ENCODE measurements at regions not wholly inside any gene's neighbourhood (a gene's known extent, or its start where the extent isn't known, plus 50 kb on each side); places are given as distances from the start of the nearest gene placed in this dataset.

- H3K4me1 ChIP-seq: peaks cover 3% of the 10 kb centered on the region
- H2AFZ ChIP-seq (replicated peaks): no peak overlapping the region
- TF ChIP-seq EZH2 (IDR thresholded peaks at IDR 0.05): no peak
- no peak for TF ChIP-seq EZH2phosphoT487 (IDR thresholded peaks at IDR 0.05)
- TF ChIP-seq CTCF (IDR thresholded peaks at IDR 0.05): no peak
- no peaks in the 10 kb centered on the region for H3F3A ChIP-seq (ENCODE audit: low read depth)
- DNase-seq (ENCODE audit: low spot score): no peak
- no peaks in the 10 kb centered on the region for H3K27me3 ChIP-seq
- no peak overlapping the region for H3K27ac ChIP-seq
- no peak overlapping the region for H3K4me2 ChIP-seq
- no peak overlapping the region for H3K9ac ChIP-seq
- Mint-ChIP-seq H3K27me3 (ENCODE audit: insufficient read depth, low read depth) (no peaks in the 10 kb centered on the region), H3K9me3 (no peaks in the 10 kb centered on the region), H3K4me3 (no peak overlapping the region), H3K4me1 (no peaks in the 10 kb centered on the region), H3K36me3 (no peaks in the 10 kb centered on the region), H3K27ac (no peak overlapping the region)
- no peaks in the 10 kb centered on the region for H4K20me1 ChIP-seq (ENCODE audit: low read depth)
- H3K36me3 ChIP-seq: no peaks in the 10 kb centered on the region
- H3K79me2 ChIP-seq (ENCODE audit: low read depth): no peaks in the 10 kb centered on the region
- H3K4me3 ChIP-seq: no peak overlapping the region
- no peaks in the 10 kb centered on the region for H3K9me3 ChIP-seq (ENCODE audit: low read depth)
Observed at GRCh38 chr10:55158633-55159032, 357.6 kb upstream of the PCDH15 start.

- no peak overlapping the region for H3K4me3 ChIP-seq
- no peak for DNase-seq (ENCODE audit: low spot score)
- H3F3A ChIP-seq (ENCODE audit: low read depth): no peaks in the 10 kb centered on the region
- Mint-ChIP-seq H3K4me3 (no peak overlapping the region), H3K27ac (no peak overlapping the region), H3K27me3 (ENCODE audit: insufficient read depth, low read depth) (no peaks in the 10 kb centered on the region), H3K4me1 (no peaks in the 10 kb centered on the region), H3K9me3 (no peaks in the 10 kb centered on the region), H3K36me3 (no peaks in the 10 kb centered on the region)
- no peaks in the 10 kb centered on the region for H3K4me1 ChIP-seq
- no peaks in the 10 kb centered on the region for H3K36me3 ChIP-seq
- H3K27ac ChIP-seq: no peak overlapping the region
- no peak overlapping the region for H3K4me2 ChIP-seq
- H4K20me1 ChIP-seq (ENCODE audit: low read depth): no peaks in the 10 kb centered on the region
- H3K9me3 ChIP-seq (ENCODE audit: low read depth): no peaks in the 10 kb centered on the region
- no peaks in the 10 kb centered on the region for H3K79me2 ChIP-seq (ENCODE audit: low read depth)
- H3K27me3 ChIP-seq: no peaks in the 10 kb centered on the region
- no peak overlapping the region for H3K9ac ChIP-seq
- TF ChIP-seq EZH2 (IDR thresholded peaks at IDR 0.05) (no peak), EZH2phosphoT487 (IDR thresholded peaks at IDR 0.05) (no peak), CTCF (IDR thresholded peaks at IDR 0.05) (no peak)
- H2AFZ ChIP-seq (replicated peaks): peak overlapping the region; percentile 63
Observed at GRCh38 chr10:55146032-55146431, 345.0 kb upstream of the PCDH15 start.

GRCh38 chr10:55144001-55144400 lies 343.0 kb upstream of the PCDH15 start:
- Histone ChIP-seq H3K27me3 (no peaks in the 10 kb centered on the region), H2AFZ (replicated peaks) (no peak overlapping the region), H3K79me2 (ENCODE audit: low read depth) (no peaks in the 10 kb centered on the region), H3K4me3 (no peak overlapping the region), H4K20me1 (ENCODE audit: low read depth) (no peaks in the 10 kb centered on the region), H3K36me3 (no peaks in the 10 kb centered on the region), H3K4me1 (no peaks in the 10 kb centered on the region), H3K27ac (no peak overlapping the region), H3F3A (ENCODE audit: low read depth) (no peaks in the 10 kb centered on the region), H3K4me2 (no peak overlapping the region), H3K9ac (no peak overlapping the region), H3K9me3 (ENCODE audit: low read depth) (no peaks in the 10 kb centered on the region)
- no peaks in the 10 kb centered on the region for H3K4me1 Mint-ChIP-seq
- H3K27me3 Mint-ChIP-seq (ENCODE audit: insufficient read depth, low read depth): no peaks in the 10 kb centered on the region
- no peak overlapping the region for H3K4me3 Mint-ChIP-seq
- DNase-seq (ENCODE audit: low spot score): no peak
- TF ChIP-seq EZH2 (IDR thresholded peaks at IDR 0.05) (no peak), EZH2phosphoT487 (IDR thresholded peaks at IDR 0.05) (no peak), CTCF (IDR thresholded peaks at IDR 0.05) (no peak)
- no peaks in the 10 kb centered on the region for H3K9me3 Mint-ChIP-seq
- H3K27ac Mint-ChIP-seq: no peak overlapping the region
- no peaks in the 10 kb centered on the region for H3K36me3 Mint-ChIP-seq

GRCh38 chr10:55141892-55142291 lies 340.9 kb upstream of the PCDH15 start:
- TF ChIP-seq EZH2phosphoT487 (IDR thresholded peaks at IDR 0.05): no peak
- no peak for TF ChIP-seq CTCF (IDR thresholded peaks at IDR 0.05)
- no peak for TF ChIP-seq EZH2 (IDR thresholded peaks at IDR 0.05)
- Histone ChIP-seq H3K4me3 (no peak overlapping the region), H3K4me1 (no peaks in the 10 kb centered on the region), H3K9me3 (ENCODE audit: low read depth) (no peaks in the 10 kb centered on the region), H4K20me1 (ENCODE audit: low read depth) (no peaks in the 10 kb centered on the region), H3K27ac (no peak overlapping the region), H3K79me2 (ENCODE audit: low read depth) (no peaks in the 10 kb centered on the region), H3K27me3 (no peaks in the 10 kb centered on the region), H3K4me2 (no peak overlapping the region), H3K36me3 (no peaks in the 10 kb centered on the region), H2AFZ (replicated peaks) (no peak overlapping the region), H3K9ac (no peak overlapping the region), H3F3A (ENCODE audit: low read depth) (no peaks in the 10 kb centered on the region)
- Mint-ChIP-seq H3K27ac (no peak overlapping the region), H3K36me3 (no peaks in the 10 kb centered on the region), H3K9me3 (no peaks in the 10 kb centered on the region), H3K4me3 (no peak overlapping the region), H3K4me1 (no peaks in the 10 kb centered on the region), H3K27me3 (ENCODE audit: insufficient read depth, low read depth) (no peaks in the 10 kb centered on the region)
- DNase-seq (ENCODE audit: low spot score): no peak

Data from neural progenitor cell (in vitro differentiated cells).